ENCODE measurements at regions not wholly inside any gene's neighbourhood (a gene's known extent, or its start where the extent isn't known, plus 50 kb on each side); places are given as distances from the start of the nearest gene placed in this dataset.

DNA sequence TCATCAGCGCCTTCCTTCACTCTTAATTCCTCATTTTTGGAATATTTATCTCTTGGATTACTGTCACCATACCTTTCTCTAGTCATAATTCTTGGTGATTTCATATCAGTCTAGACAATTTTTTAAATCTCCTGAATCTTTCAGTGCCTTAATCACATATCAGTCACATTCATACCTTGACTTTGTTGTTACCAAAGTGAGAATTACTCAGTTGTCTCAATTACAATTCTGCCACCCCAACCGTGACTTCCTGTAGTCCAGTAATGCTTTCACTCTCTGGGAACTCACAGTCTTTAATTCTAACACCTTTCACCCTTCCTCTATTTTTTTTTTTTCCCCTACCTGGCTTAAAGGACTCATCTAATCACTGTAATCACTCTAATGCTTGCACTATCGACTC is 1275.3 kb upstream of the TENM3 start:
- Mint-ChIP-seq H3K4me3 (ENCODE audit: low read depth) (no peak overlapping the region), H3K36me3 (ENCODE audit: low read depth) (no peaks in the 10 kb centered on the region), H3K4me1 (ENCODE audit: low read depth) (no peaks in the 10 kb centered on the region), H3K27ac (no peak overlapping the region), H3K9me3 (peaks cover 4% of the 10 kb centered on the region), H3K27me3 (ENCODE audit: low read depth) (no peaks in the 10 kb centered on the region)
- no peak for DNase-seq (ENCODE audit: low spot score)
- intact Hi-C loops (cut with micrococcal nuclease): no loop called here

DNA sequence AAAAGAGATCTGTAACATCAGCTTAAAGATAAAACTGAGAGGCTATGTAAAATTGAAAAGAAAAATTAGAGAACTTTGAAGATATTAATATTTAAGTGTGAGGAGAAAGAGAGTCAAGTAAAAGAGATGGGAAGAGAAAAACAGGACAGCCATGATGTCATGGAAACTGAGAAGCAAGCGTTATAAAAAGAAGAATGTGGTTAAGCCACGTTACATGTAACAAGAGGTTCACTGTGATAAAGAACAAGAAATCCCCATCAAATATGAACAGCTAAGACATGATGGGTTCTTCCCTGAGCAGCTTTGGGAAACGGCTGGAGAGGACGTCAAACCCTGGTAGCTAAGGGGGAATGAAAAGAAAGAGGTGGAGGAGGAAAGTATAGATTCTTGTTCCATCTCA is 1269.3 kb upstream of the TENM3 start:
- no peak for DNase-seq (ENCODE audit: low spot score)
- no peak overlapping the region for H3K4me3 Mint-ChIP-seq (ENCODE audit: low read depth)
- intact Hi-C loops (cut with micrococcal nuclease): no loop called here
- H3K9me3 Mint-ChIP-seq: peaks cover 11% of the 10 kb centered on the region
- H3K36me3 Mint-ChIP-seq (ENCODE audit: low read depth): no peaks in the 10 kb centered on the region
- no peaks in the 10 kb centered on the region for H3K4me1 Mint-ChIP-seq (ENCODE audit: low read depth)
- no peak overlapping the region for H3K27ac Mint-ChIP-seq
- no peaks in the 10 kb centered on the region for H3K27me3 Mint-ChIP-seq (ENCODE audit: low read depth)

GRCh38 chr4:180990931-180991330 is 1252.3 kb upstream of the TENM3 start:
- H3K36me3 Mint-ChIP-seq (ENCODE audit: low read depth): no peaks in the 10 kb centered on the region
- no peaks in the 10 kb centered on the region for H3K27me3 Mint-ChIP-seq (ENCODE audit: low read depth)
- no peak overlapping the region for H3K27ac Mint-ChIP-seq
- no peaks in the 10 kb centered on the region for H3K9me3 Mint-ChIP-seq
- intact Hi-C loops (cut with micrococcal nuclease): no loop called here
- no peak for DNase-seq (ENCODE audit: low spot score)
- H3K4me1 Mint-ChIP-seq (ENCODE audit: low read depth): no peaks in the 10 kb centered on the region
- H3K4me3 Mint-ChIP-seq (ENCODE audit: low read depth): no peak overlapping the region

DNA sequence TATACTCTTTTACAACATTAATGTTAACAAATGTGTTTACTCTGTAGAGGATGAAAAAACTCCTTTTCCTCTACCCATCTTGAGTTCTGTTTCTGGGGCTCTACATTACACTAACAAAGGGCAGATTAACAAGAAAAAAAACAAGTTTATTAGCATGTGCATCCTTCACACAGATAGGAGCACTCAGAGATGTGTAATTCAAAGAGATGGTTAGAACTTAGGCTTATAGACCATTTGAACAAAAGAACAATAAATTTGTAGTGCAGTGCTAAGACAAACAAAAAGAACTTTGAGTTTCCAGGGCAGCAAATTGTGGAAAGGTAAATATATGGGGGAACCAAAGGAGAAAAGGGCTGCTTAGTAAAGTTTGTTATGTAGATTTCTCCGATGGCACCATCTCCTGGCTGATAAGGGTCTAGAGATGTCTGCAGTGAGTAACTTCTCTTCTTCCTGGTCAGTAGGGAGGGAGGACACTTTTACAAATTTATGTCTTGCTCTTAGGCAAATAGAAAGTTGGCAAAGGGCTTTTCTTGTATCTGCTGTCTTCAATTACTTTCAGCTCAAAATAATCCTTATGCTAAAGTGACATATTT is 1249.9 kb upstream of the TENM3 start:
- Mint-ChIP-seq H3K4me1 (ENCODE audit: low read depth) (no peaks in the 10 kb centered on the region), H3K9me3 (no peaks in the 10 kb centered on the region), H3K27me3 (ENCODE audit: low read depth) (no peaks in the 10 kb centered on the region), H3K4me3 (ENCODE audit: low read depth) (no peak overlapping the region), H3K36me3 (ENCODE audit: low read depth) (no peaks in the 10 kb centered on the region), H3K27ac (no peak overlapping the region)
- no peak for DNase-seq (ENCODE audit: low spot score)
- intact Hi-C loops (cut with micrococcal nuclease): no loop called here

- Mint-ChIP-seq H3K27me3 (ENCODE audit: low read depth) (no peaks in the 10 kb centered on the region), H3K27ac (no peak overlapping the region), H3K36me3 (ENCODE audit: low read depth) (no peaks in the 10 kb centered on the region), H3K4me1 (ENCODE audit: low read depth) (no peaks in the 10 kb centered on the region), H3K4me3 (ENCODE audit: low read depth) (no peak overlapping the region), H3K9me3 (no peaks in the 10 kb centered on the region)
- DNase-seq (ENCODE audit: low spot score): no peak
- intact Hi-C loops (cut with micrococcal nuclease): no loop called here
Measured at GRCh38 chr4:180994722-180995121, 1248.5 kb upstream of the TENM3 start.

DNA sequence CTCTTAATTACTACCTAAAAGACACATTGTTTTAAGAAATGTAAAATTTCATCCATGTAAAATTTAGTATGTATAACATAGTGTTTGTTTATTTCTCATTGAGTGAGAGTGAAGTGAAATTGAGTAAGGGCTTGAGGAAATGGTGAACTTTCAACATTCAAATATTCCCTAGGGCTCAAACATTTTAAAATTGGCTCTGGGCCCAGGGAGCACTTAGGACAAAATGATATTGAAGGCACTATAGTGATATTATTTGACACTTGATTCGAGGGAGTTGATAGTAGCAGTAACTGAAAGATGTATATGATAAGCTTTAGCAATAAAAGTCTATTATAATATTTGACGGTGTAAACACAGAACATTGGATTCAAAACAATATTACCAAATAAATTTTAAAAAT is 1244.0 kb upstream of the TENM3 start:
- intact Hi-C loops (cut with micrococcal nuclease): no loop called here
- Mint-ChIP-seq H3K4me1 (ENCODE audit: low read depth) (no peaks in the 10 kb centered on the region), H3K36me3 (ENCODE audit: low read depth) (no peaks in the 10 kb centered on the region), H3K27ac (no peak overlapping the region), H3K27me3 (ENCODE audit: low read depth) (no peaks in the 10 kb centered on the region), H3K4me3 (ENCODE audit: low read depth) (no peak overlapping the region), H3K9me3 (peaks cover 5% of the 10 kb centered on the region)
- DNase-seq (ENCODE audit: low spot score): no peak

GRCh38 chr4:181004056-181004455 is 1239.1 kb upstream of the TENM3 start:
- Mint-ChIP-seq H3K4me3 (ENCODE audit: low read depth) (no peak overlapping the region), H3K27me3 (ENCODE audit: low read depth) (no peaks in the 10 kb centered on the region), H3K4me1 (ENCODE audit: low read depth) (no peaks in the 10 kb centered on the region), H3K27ac (no peak overlapping the region), H3K36me3 (ENCODE audit: low read depth) (no peaks in the 10 kb centered on the region), H3K9me3 (peaks cover 16% of the 10 kb centered on the region)
- DNase-seq (ENCODE audit: low spot score): no peak
- intact Hi-C loops (cut with micrococcal nuclease): no loop called here

DNA sequence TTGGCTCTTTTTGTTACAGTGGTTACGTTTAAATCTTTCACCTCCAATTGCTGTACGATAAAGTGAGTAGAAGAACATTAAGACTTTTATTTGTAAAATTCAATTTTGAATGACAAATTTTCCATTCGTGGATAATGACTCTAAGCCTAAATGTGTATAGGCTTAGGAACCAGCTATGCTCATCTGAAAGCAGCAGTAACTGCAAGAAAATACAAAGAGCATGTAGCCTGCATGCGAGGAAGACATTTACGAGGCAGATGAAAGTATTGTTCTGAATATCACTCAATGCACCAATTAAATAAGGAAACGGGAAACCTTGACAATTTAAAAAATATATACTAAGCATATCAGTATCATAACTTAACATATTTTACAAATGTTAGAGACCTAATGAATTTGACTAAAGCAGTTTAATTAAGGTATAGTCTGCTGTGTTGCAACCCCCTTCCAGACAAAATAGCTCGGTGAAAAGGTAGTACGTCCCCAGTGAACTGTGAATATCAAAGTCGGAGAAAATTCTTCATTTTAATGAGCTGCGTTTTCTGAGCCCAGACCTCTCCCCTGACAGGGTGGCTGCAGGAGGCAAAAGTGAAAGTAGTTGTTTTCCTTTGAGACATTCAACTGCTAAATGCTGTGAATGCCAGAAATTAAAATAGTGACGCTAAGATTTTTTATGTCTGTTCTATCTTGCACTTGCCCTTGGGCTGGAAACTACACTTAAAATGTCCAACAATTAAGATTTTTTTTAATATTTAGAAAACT is 1236.5 kb upstream of the TENM3 start:
- Mint-ChIP-seq H3K27me3 (ENCODE audit: low read depth) (no peaks in the 10 kb centered on the region), H3K27ac (no peak overlapping the region)

DNA sequence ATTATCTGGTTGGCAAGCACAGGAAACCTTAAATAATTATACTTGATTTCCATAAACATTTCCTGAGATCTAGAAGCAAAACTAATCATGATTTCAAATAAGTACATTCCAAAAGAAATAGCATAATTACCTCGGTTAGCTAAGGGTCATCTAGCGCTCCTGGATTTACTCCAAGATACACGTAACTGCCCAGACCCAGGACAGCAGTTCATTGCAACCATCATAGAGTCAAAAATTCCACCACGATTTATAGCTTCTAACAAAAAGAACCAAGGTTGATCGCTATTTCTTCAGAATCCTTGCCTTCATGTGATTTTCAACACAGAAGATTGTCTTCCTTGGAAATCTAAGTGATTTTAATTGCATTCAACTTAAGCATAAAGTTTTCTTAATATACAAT is 1235.5 kb upstream of the TENM3 start:
- Mint-ChIP-seq H3K4me1 (ENCODE audit: low read depth) (no peaks in the 10 kb centered on the region), H3K9me3 (peaks cover 26% of the 10 kb centered on the region), H3K27ac (no peak overlapping the region), H3K36me3 (ENCODE audit: low read depth) (no peaks in the 10 kb centered on the region), H3K4me3 (ENCODE audit: low read depth) (no peak overlapping the region), H3K27me3 (ENCODE audit: low read depth) (no peaks in the 10 kb centered on the region)
- intact Hi-C loops (cut with micrococcal nuclease): no loop called here
- DNase-seq (ENCODE audit: low spot score): no peak

More for the DNA sequence above, 1236.5 kb upstream of the TENM3 start:
- intact Hi-C loops (cut with micrococcal nuclease): no loop called here
- Mint-ChIP-seq H3K36me3 (ENCODE audit: low read depth) (no peaks in the 10 kb centered on the region), H3K9me3 (peaks cover 24% of the 10 kb centered on the region), H3K4me3 (ENCODE audit: low read depth) (no peak overlapping the region), H3K4me1 (ENCODE audit: low read depth) (no peaks in the 10 kb centered on the region)
- no peak for DNase-seq (ENCODE audit: low spot score)

DNA sequence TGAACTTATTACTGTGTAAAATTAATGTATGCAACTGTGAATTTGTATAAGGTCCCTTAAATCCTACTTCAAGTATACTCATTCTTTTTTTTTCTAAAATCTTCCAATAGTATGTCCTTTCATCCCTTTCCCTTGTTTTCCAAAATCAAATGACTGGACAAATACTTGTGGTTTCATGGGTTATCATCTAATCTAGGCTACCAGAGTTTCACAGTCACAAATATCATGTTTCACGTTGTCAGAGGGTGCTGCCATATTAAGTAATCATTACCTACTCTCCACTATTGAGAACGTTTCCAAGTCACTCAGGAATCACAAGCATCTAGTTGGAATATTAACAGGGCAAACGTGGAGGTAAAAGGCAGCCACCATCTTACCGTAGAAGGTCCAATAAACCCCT is 1235.0 kb upstream of the TENM3 start:
- Mint-ChIP-seq H3K4me1 (ENCODE audit: low read depth) (no peaks in the 10 kb centered on the region), H3K27ac (no peak overlapping the region), H3K36me3 (ENCODE audit: low read depth) (no peaks in the 10 kb centered on the region), H3K4me3 (ENCODE audit: low read depth) (no peak overlapping the region), H3K27me3 (ENCODE audit: low read depth) (no peaks in the 10 kb centered on the region), H3K9me3 (peaks cover 30% of the 10 kb centered on the region)
- DNase-seq (ENCODE audit: low spot score): no peak
- intact Hi-C loops (cut with micrococcal nuclease): no loop called here

DNA sequence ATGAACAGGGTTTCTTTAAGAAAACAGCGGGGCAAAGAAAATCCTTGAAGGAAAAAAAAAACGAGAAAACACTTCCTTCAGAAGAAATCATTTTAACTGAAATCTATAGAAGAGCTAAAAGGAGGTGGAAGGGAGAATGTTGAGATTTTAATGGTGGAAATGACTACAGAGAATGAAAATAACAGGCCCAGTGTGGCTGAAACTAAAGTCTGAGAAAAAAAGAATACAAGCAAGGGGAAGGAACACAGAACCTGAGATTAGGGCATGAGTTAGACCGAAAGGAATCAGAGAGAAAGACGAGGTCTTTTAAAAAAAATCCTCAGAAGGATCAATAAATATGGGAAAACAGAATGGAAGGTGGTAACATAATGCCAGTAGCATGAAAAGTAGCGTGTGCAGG is 1230.0 kb upstream of the TENM3 start:
- no peak overlapping the region for H3K4me3 Mint-ChIP-seq (ENCODE audit: low read depth)
- H3K27ac Mint-ChIP-seq: no peak overlapping the region
- H3K27me3 Mint-ChIP-seq (ENCODE audit: low read depth): no peaks in the 10 kb centered on the region
- DNase-seq (ENCODE audit: low spot score): no peak
- no peaks in the 10 kb centered on the region for H3K36me3 Mint-ChIP-seq (ENCODE audit: low read depth)
- intact Hi-C loops (cut with micrococcal nuclease): no loop called here
- peaks cover 25% of the 10 kb centered on the region for H3K9me3 Mint-ChIP-seq
- no peaks in the 10 kb centered on the region for H3K4me1 Mint-ChIP-seq (ENCODE audit: low read depth)

DNA sequence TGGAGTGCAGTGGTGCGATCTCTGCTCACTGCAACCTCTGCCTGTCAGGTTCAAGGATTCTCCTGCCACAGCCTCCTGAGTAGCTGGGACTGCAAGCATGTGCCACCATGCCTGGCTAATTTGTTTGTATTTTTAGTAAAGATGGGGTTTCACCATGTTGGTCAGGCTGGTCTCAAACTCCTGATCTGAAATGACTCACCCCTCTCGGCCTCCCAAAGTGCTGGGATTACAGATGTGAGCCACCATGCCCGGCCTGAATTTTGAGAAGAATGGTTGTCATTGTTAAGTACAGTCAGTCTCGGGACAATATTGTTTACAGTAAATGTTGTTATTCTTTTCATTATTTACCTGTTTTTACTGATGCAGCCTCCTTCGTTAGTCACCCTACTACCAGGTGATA is 1226.2 kb upstream of the TENM3 start:
- no peak overlapping the region for H3K4me3 Mint-ChIP-seq (ENCODE audit: low read depth)
- H3K4me1 Mint-ChIP-seq (ENCODE audit: low read depth): no peaks in the 10 kb centered on the region
- no peaks in the 10 kb centered on the region for H3K36me3 Mint-ChIP-seq (ENCODE audit: low read depth)
- intact Hi-C loops (cut with micrococcal nuclease): no loop called here
- peaks cover 26% of the 10 kb centered on the region for H3K9me3 Mint-ChIP-seq
- no peak for DNase-seq (ENCODE audit: low spot score)
- no peaks in the 10 kb centered on the region for H3K27me3 Mint-ChIP-seq (ENCODE audit: low read depth)
- H3K27ac Mint-ChIP-seq: no peak overlapping the region

DNA sequence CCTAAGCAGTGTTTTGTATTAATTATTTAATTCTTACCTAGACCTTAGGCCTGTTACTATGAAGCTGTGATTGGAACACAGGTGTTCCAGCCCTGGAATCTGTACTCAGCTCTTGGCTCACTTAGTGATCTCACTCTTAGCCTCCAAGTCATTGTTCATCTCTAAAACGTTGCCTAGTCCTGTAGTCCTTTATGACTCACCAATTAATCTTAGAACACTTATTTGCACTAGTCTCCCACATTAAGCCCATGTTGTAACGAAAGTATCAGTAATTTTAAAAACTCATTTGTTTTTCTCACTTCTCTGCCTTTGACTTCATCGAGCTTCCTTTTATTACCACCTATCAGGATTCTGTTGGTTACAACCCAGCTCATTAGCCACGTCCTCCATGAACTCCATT is 1224.7 kb upstream of the TENM3 start:
- Mint-ChIP-seq H3K4me1 (ENCODE audit: low read depth) (no peaks in the 10 kb centered on the region), H3K27ac (no peak overlapping the region), H3K9me3 (peaks cover 21% of the 10 kb centered on the region), H3K4me3 (ENCODE audit: low read depth) (no peak overlapping the region), H3K27me3 (ENCODE audit: low read depth) (no peaks in the 10 kb centered on the region), H3K36me3 (ENCODE audit: low read depth) (no peaks in the 10 kb centered on the region)
- intact Hi-C loops (cut with micrococcal nuclease): no loop called here
- no peak for DNase-seq (ENCODE audit: low spot score)

Data from activated T-helper 2 cell treated with anti-CD3 and anti-CD28 coated beads, Interferon-gamma antibody, Interleukin-2, Interleukin-4, amounts not matched to agents 10 μg/mL and 5 μg/mL and 100 μg/mL, durations not matched to agents 14 hours and 24 hours and 36 hours (primary cell).